ENCODE measurements at regions not wholly inside any gene's neighbourhood (a gene's known extent, or its start where the extent isn't known, plus 50 kb on each side); places are given as distances from the start of the nearest gene placed in this dataset.

DNA sequence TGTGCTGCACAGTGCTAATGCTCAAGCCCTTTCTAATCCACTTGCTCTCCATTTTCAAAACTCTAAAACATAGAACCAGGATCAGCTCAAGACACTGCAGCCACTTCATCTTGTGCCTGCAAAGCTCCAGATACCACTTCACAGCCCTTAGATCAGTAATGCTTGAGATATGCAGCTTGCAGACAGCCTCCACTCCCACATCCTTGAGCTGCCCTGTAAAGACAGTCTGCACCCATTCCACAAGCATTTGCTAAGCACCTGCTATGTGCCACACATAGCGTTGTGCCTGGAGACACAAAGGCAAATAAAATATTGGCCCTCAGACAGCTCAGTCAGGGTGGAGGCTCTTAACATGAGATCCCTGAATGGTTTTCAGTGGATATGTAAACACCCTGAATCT lies 192.5 kb upstream of the SNX19 start:
- no peak for TF ChIP-seq POLR2AphosphoS5 (IDR thresholded peaks at IDR 0.05; ENCODE audit: borderline replicate concordance, low read depth, low read length)
- no peak for TF ChIP-seq EZH2 (IDR thresholded peaks at IDR 0.05)
